Prostate gland (tissue), 2 donors: ENCODE measurements at regions not wholly inside any gene's neighbourhood (a gene's known extent, or its start where the extent isn't known, plus 50 kb on each side); places are given as distances from the start of the nearest gene placed in this dataset.
"Not testable (repeated sequence)": the region's sequence is repeated elsewhere in the genome, so short reads cannot be mapped to it uniquely, and the experiment has no call there.

Experiments
- DNase-seq: peaks from one replicate; pipeline ENCODE4 v3.0.0-alpha.2; 2019; ENCODE audit warnings: low spot score
- H3K27ac ChIP-seq, 2 donors: fragments of 200-600 bp; sonication (generic); 2 replicates each; pipeline ENCODE4 v1.5.1; 2017 to 2019
- H3K27me3 ChIP-seq: fragments of 200-600 bp; sonication (generic); replicated peaks from 2 replicates; pipeline ENCODE4 v1.5.1; 2019; ENCODE audit not compliant: insufficient read depth
- H3K36me3 ChIP-seq, 2 donors: fragments of 200-600 bp; sonication (generic); 1 replicate in 1 of 2; 2 replicates in 1 of 2; pipeline versions ENCODE4 v1.5.1 to v1.8.1; 2017 to 2019
- H3K4me1 ChIP-seq: fragments of 200-600 bp; sonication (generic); replicated peaks from 2 replicates; pipeline ENCODE4 v1.5.1; 2019
- H3K4me3 ChIP-seq, 2 donors: fragments of 200-600 bp; sonication (generic); 2 replicates each; pipeline ENCODE4 v1.5.1; 2017 to 2019
- H3K9me3 ChIP-seq: fragments of 200-600 bp; sonication (generic); 2 replicates; pipeline ENCODE4 v1.5.1; 2017
- POLR2A ChIP-seq: fragments of 450-650 bp; IDR thresholded peaks from one replicate; pipeline ENCODE4 v1.6.1; 2016; ENCODE audit warnings: antibody characterized with exemption, mild to moderate bottlenecking
- POLR2AphosphoS5 ChIP-seq: sonication (generic); formaldehyde crosslinking; IDR thresholded peaks from one replicate; pipeline ENCODE4 v1.6.1; 2017; ENCODE audit warnings: antibody characterized with exemption
- WGBS: methylation state at CpG from one replicate; pipeline ENCODE4 v1.1.5; 2018; 5-methylcytosine and 5-hydroxymethylcytosine counted together
- intact Hi-C: fragments of 100-400 bp; cut with DNase I; formaldehyde crosslinking; loops from one replicate; pipeline ENCODE4 v1.14.2; 2022
- TF ChIP-seq, protein P1 (sequence below), 4 experiments: fragments of 200-600 bp in 2 of 4; fragments of 450-650 bp in 2 of 4; sonication (generic) in 2 of 4; IDR thresholded peaks; 1 replicate in 3 of 4; 2 replicates in 1 of 4; pipeline ENCODE4 v1.5.1; 2016 to 2019; ENCODE audit warnings: antibody characterized with exemption in 4 of 4, mild to moderate bottlenecking in 2 of 4, moderate library complexity in 2 of 4

DNA sequence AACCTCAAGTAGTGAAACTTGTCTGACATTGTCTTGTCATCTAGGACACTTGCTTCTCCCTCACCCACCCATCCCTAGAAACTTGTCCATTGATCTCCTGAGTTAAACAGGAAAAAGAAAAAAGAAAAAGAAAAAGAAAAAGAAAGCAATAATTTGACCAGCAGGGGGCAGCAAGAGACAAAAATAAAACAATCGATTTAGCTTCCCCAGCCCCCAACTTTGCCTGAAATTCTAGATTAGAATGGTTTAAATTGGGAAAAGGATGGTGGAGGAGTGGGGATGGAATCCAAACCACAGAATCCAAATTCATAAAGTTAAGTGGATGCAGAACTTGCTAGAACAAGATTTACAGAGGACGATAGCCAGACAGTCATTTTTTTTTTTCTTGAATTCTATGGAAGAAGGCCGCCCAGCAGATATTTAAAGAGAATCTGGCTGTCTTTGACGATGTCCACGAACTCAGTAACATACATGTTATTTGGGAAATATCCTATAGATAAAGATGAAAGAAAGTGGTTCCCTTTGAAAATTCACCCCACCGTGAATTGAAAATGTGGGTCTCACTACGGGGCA, 282.9 kb downstream of the USP46 start:
- intact Hi-C loops = loop anchor here (2.0 kb wide), 1 partner anchor 607 kb away; no protein-coding TSS in a partner anchor

DNA sequence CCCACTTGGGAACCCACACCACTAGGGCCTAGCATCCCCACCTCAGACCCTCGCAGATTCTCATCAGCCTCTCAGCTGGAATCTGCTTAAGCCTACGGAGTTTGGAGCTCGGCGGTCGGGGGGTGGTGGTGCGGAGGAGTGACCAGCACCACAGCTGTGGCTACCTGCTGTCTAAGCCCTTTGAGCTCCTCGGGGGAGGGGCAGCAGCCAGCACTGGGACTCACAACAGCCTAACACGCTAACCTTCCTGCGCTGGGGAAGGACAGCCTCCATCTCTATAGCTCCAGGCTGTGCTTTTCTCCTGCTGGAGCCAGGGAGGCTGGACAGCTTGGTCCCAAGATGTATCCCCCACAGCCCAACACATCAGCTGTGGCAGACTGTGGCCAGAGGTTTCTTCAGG, 281.5 kb downstream of the USP46 start:
- 90% methylated on average over 9 of the region's 9 CpGs for WGBS
- Histone ChIP-seq H3K27me3 (no peaks in the 10 kb centered on the region), H3K36me3 (no peaks in the 10 kb centered on the region), H3K4me3 (no peak overlapping the region), H3K9me3 (no peaks in the 10 kb centered on the region), H3K4me1 (no peaks in the 10 kb centered on the region), H3K27ac (no peak overlapping the region)
- intact Hi-C loops = loop anchor here (2.0 kb wide), 1 partner anchor 605 kb away; no protein-coding TSS in a partner anchor
- TF ChIP-seq, protein P1, sequence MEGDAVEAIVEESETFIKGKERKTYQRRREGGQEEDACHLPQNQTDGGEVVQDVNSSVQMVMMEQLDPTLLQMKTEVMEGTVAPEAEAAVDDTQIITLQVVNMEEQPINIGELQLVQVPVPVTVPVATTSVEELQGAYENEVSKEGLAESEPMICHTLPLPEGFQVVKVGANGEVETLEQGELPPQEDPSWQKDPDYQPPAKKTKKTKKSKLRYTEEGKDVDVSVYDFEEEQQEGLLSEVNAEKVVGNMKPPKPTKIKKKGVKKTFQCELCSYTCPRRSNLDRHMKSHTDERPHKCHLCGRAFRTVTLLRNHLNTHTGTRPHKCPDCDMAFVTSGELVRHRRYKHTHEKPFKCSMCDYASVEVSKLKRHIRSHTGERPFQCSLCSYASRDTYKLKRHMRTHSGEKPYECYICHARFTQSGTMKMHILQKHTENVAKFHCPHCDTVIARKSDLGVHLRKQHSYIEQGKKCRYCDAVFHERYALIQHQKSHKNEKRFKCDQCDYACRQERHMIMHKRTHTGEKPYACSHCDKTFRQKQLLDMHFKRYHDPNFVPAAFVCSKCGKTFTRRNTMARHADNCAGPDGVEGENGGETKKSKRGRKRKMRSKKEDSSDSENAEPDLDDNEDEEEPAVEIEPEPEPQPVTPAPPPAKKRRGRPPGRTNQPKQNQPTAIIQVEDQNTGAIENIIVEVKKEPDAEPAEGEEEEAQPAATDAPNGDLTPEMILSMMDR (IDR thresholded peaks at IDR 0.05) = no peak
- TF ChIP-seq POLR2AphosphoS5 (no peak), POLR2A (no peak)
- DNase-seq = no peak

More for the DNA sequence above, 282.9 kb downstream of the USP46 start:
- Histone ChIP-seq H3K27ac (no peak overlapping the region), H3K4me3 (no peak overlapping the region), H3K4me1 (no peaks in the 10 kb centered on the region), H3K36me3 (no peaks in the 10 kb centered on the region), H3K9me3 (no peaks in the 10 kb centered on the region), H3K27me3 (no peaks in the 10 kb centered on the region)
- TF ChIP-seq, protein P1 (IDR thresholded peaks at IDR 0.05) = peak; percentile 48 to 77 (median 54)
- TF ChIP-seq POLR2AphosphoS5 (no peak), POLR2A (no peak)
- 46% methylated on average over 7 of the region's 7 CpGs for WGBS
- no peak for DNase-seq

DNA sequence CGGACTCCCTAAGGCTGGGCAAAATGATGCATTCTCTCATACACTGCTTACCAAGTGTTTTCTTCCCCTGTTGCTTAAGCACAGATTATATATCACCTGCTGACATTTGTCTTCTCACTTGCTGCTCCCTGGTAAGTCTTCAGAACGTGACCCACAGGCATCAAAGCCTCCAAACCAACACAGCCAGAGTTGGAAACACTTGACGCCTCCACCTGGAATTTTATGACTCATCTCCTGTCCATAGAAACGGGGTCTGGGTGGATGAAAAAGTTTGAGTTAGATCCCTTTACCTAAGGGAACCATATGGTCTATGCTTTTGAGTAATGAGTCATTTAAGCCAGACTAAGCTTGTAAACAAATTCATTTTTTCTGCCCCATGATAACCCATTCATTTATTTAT, 251.6 kb downstream of the USP46 start:
- no peaks in the 10 kb centered on the region for H3K4me1 ChIP-seq
- no peaks in the 10 kb centered on the region for H3K9me3 ChIP-seq
- WGBS = 39% methylated on average over 4 of the region's 4 CpGs
- no peak for DNase-seq
- H3K36me3 ChIP-seq = no peaks in the 10 kb centered on the region
- intact Hi-C loops = no loop called here
- no peaks in the 10 kb centered on the region for H3K27me3 ChIP-seq
- H3K4me3 ChIP-seq = no peak overlapping the region
- TF ChIP-seq, protein P1 (IDR thresholded peaks at IDR 0.05) = no peak
- TF ChIP-seq POLR2A (no peak), POLR2AphosphoS5 (no peak)
- no peak overlapping the region for H3K27ac ChIP-seq

DNA sequence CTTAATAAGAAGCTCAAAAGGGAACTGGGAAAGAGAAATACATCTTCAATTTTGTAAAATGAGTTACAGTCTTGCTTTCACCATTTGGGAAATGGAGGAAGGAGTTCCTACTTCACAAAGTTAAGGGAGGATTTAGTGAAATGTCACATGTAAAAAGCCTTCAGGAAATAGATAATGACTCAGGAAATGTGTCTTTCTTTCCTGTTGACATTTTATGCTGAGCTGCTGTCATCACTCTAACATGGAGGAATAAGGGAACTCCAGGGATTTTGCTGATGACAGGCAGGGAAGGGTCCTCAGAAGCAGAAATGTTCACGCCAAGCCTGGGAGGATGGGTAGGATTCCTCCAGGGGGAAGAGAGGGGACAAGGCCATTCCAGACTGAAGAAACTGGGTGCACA, 251.1 kb downstream of the USP46 start:
- H3K36me3 ChIP-seq = no peaks in the 10 kb centered on the region
- H3K27me3 ChIP-seq = no peaks in the 10 kb centered on the region
- H3K4me3 ChIP-seq = no peak overlapping the region
- no peak overlapping the region for H3K27ac ChIP-seq
- TF ChIP-seq, protein P1 (IDR thresholded peaks at IDR 0.05) = no peak
- TF ChIP-seq POLR2A (no peak), POLR2AphosphoS5 (no peak)
- no peak for DNase-seq
- WGBS = 96% methylated on average over 1 of the region's 1 CpG
- intact Hi-C loops = no loop called here
- no peaks in the 10 kb centered on the region for H3K9me3 ChIP-seq
- H3K4me1 ChIP-seq = no peaks in the 10 kb centered on the region

DNA sequence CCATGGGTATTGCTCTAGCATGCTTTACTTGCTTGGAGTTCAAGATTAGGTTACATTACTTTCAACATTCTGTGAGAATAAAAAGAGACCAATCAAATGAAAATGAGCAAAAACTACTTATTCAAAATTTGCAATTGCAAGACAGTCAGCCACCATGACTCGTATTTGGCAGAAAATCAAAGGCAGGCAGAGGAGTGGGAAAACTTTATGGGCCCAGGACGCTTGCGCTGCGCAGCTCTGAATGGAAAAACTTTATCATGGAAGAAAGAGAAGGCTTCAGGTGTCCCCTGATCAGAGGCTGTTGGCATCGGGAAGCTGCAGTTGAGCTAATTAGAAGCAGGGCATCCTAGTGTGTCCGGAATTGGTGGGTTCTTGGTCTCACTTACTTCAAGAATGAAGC, 250.6 kb downstream of the USP46 start:
- no peaks in the 10 kb centered on the region for H3K4me1 ChIP-seq
- H3K36me3 ChIP-seq = no peaks in the 10 kb centered on the region
- no peaks in the 10 kb centered on the region for H3K9me3 ChIP-seq
- H3K27ac ChIP-seq = no peak overlapping the region
- H3K27me3 ChIP-seq = no peaks in the 10 kb centered on the region
- no peak for DNase-seq
- WGBS = 76% methylated on average over 6 of the region's 6 CpGs
- intact Hi-C loops = no loop called here
- TF ChIP-seq, protein P1 (IDR thresholded peaks at IDR 0.05) = no peak
- TF ChIP-seq POLR2A (no peak), POLR2AphosphoS5 (no peak)
- H3K4me3 ChIP-seq = no peak overlapping the region

DNA sequence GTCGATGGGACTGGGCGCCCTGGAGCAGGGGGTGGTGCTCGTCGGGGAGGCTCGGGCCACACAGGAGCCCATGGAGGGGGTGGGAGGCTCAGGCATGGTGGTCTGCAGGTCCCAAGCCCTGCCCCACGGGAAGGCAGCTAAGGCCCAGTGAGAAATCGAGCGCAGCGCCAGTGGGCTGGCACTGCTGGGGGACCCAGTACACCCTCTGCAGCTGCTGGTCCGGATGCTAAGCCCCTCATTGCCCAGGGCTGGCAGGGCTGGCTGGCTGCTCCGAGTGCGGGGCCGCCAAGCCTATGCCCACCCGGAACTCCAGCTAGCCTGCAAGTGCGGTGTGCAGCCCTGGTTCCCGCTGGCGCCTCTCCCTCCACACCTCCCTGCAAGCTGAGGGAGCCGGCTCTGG, 249.3 kb downstream of the USP46 start:
- H3K36me3 ChIP-seq, H3K4me3 ChIP-seq, H3K4me1 ChIP-seq, H3K27ac ChIP-seq, intact Hi-C loops, H3K9me3 ChIP-seq, DNase-seq, H3K27me3 ChIP-seq: not testable (repeated sequence)
- WGBS = 96% methylated on average over 12 of the region's 18 CpGs
